Posterior vena cava (tissue), 2 donors: ENCODE measurements at regions not wholly inside any gene's neighbourhood (a gene's known extent, or its start where the extent isn't known, plus 50 kb on each side); places are given as distances from the start of the nearest gene placed in this dataset.
"Not testable (repeated sequence)": the region's sequence is repeated elsewhere in the genome, so short reads cannot be mapped to it uniquely, and the experiment has no call there.

Experiments
- DNase-seq: peaks from one replicate; pipeline ENCODE4 v3.0.0-alpha.2; 2020; ENCODE audit warnings: low spot score
- intact Hi-C, 2 donors: fragments of 100-400 bp; cut with DNase I; formaldehyde crosslinking; loops; one replicate each; pipeline versions ENCODE4 v1.14.1 to v1.14.2; 2022 to 2023
- donor health status: DM: yes; HTN: yes; CAD: no.
- donor health status: DM: yes; HTN: yes; CAD: no.

GRCh38 chr13:42396501-42396900 is 124.5 kb downstream of the AKAP11 start:
- intact Hi-C loops: no loop called here
- no peak for DNase-seq

- DNase-seq: no peak
- intact Hi-C loops: no loop called here
Measured at GRCh38 chr13:42396901-42397655, 125.1 kb downstream of the AKAP11 start.

GRCh38 chr13:42398533-42398932 is 126.6 kb downstream of the AKAP11 start:
- no peak for DNase-seq
- intact Hi-C loops: no loop called here

GRCh38 chr13:42400188-42400833 is 128.4 kb downstream of the AKAP11 start:
- no peak for DNase-seq

GRCh38 chr13:42401376-42401775 is 129.4 kb downstream of the AKAP11 start:
- intact Hi-C loops: no loop called here
- no peak for DNase-seq

More at GRCh38 chr13:42400188-42400833, 128.4 kb downstream of the AKAP11 start:
- intact Hi-C loops: no loop called here

GRCh38 chr13:42405665-42406390 is 133.9 kb downstream of the AKAP11 start:
- intact Hi-C loops: no loop called here
- no peak for DNase-seq

- intact Hi-C loops: no loop called here
- DNase-seq: no peak
Measured at GRCh38 chr13:42409075-42409474, 137.1 kb downstream of the AKAP11 start.

GRCh38 chr13:42409551-42409950 is 137.6 kb downstream of the AKAP11 start:
- DNase-seq: no peak
- intact Hi-C loops: no loop called here

GRCh38 chr13:42412812-42413483 is 141.0 kb downstream of the AKAP11 start:
- no peak for DNase-seq

GRCh38 chr13:42413484-42413815 is 141.5 kb downstream of the AKAP11 start:
- intact Hi-C loops: no loop called here
- no peak for DNase-seq

More at GRCh38 chr13:42412812-42413483, 141.0 kb downstream of the AKAP11 start:
- intact Hi-C loops: no loop called here

- DNase-seq: no peak
- intact Hi-C loops: no loop called here
Measured at GRCh38 chr13:42417626-42418025, 145.7 kb downstream of the AKAP11 start.

- DNase-seq: no peak
- intact Hi-C loops: no loop called here
Measured at GRCh38 chr13:42418184-42418583, 146.2 kb downstream of the AKAP11 start.

- intact Hi-C loops: no loop called here
- DNase-seq: no peak
Measured at GRCh38 chr13:42420304-42420703, 148.4 kb downstream of the AKAP11 start.

- intact Hi-C loops: no loop called here
- no peak for DNase-seq
Measured at GRCh38 chr13:42422681-42423080, 150.7 kb downstream of the AKAP11 start.

GRCh38 chr13:42424182-42424581 is 149.8 kb upstream of the TNFSF11 start:
- intact Hi-C loops: no loop called here
- no peak for DNase-seq

GRCh38 chr13:42445354-42445753 is 128.6 kb upstream of the TNFSF11 start:
- intact Hi-C loops: no loop called here
- DNase-seq: no peak

GRCh38 chr13:42446597-42446996 is 127.4 kb upstream of the TNFSF11 start:
- intact Hi-C loops, DNase-seq: not testable (repeated sequence)

- peak; percentile 62 for DNase-seq
- intact Hi-C loops: no loop called here
Measured at GRCh38 chr13:42453091-42453645, 120.8 kb upstream of the TNFSF11 start.

GRCh38 chr13:42454749-42455148 is 119.2 kb upstream of the TNFSF11 start:
- intact Hi-C loops: no loop called here
- DNase-seq: no peak

- intact Hi-C loops: no loop called here
- no peak for DNase-seq
Measured at GRCh38 chr13:42458193-42458592, 115.8 kb upstream of the TNFSF11 start.
